ENCODE measurements at regions not wholly inside any gene's neighbourhood (a gene's known extent, or its start where the extent isn't known, plus 50 kb on each side); places are given as distances from the start of the nearest gene placed in this dataset.

GRCh38 chr18:52136532-52136931 is 203.5 kb upstream of the DCC start:
- no peak for TF ChIP-seq CTCF (IDR thresholded peaks at IDR 0.05; ENCODE audit: unreplicated experiment)
- intact Hi-C loops (cut with micrococcal nuclease; ENCODE audit: unreplicated experiment) = no loop called here
- Mint-ChIP-seq H3K4me1 (ENCODE audit: low read depth, unreplicated experiment) (no peaks in the 10 kb centered on the region), H3K9me3 (ENCODE audit: low read depth, unreplicated experiment) (peaks cover 7% of the 10 kb centered on the region), H3K27ac (ENCODE audit: unreplicated experiment) (no peak overlapping the region), H3K27me3 (ENCODE audit: unreplicated experiment) (no peaks in the 10 kb centered on the region), H3K36me3 (ENCODE audit: insufficient read depth, unreplicated experiment) (no peaks in the 10 kb centered on the region), H3K4me3 (ENCODE audit: low read depth, unreplicated experiment) (no peak overlapping the region)
- CTCF ChIA-PET = interaction anchor here (0.7 kb wide), 1 partner anchor 1261 kb away, joined by 3 read pairs; no protein-coding TSS in a partner anchor
- BruUV-seq (replicated peaks) = no TSS peak
- DNase-seq = no peak

GRCh38 chr18:52140986-52141385 is 199.0 kb upstream of the DCC start:
- no peaks in the 10 kb centered on the region for H3K4me1 Mint-ChIP-seq (ENCODE audit: low read depth, unreplicated experiment)
- BruUV-seq (replicated peaks) = no TSS peak
- H3K9me3 Mint-ChIP-seq (ENCODE audit: low read depth, unreplicated experiment) = peaks cover 10% of the 10 kb centered on the region

DNA sequence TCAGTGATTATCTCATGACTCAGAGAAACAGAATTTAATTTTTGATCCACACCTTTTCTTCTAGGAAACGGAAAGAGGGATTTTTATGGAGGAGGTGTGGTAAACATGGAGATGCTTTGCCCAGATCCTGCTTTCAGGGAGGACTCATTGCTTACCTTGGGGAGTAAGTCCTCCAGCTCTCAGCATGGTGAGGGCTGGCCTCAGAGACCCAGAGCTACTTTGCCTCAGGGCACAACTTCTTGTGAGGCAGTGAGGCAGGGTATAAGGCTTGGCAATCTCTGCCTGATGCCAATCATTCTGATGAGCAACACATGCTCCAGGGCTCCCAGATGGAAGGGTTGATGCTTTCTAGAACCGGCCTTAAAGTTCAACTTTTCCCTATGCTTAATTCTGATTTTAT is 189.9 kb upstream of the DCC start:
- Mint-ChIP-seq H3K36me3 (ENCODE audit: insufficient read depth, unreplicated experiment) (no peaks in the 10 kb centered on the region), H3K4me3 (ENCODE audit: low read depth, unreplicated experiment) (no peak overlapping the region), H3K4me1 (ENCODE audit: low read depth, unreplicated experiment) (no peaks in the 10 kb centered on the region), H3K27ac (ENCODE audit: unreplicated experiment) (no peak overlapping the region), H3K9me3 (ENCODE audit: low read depth, unreplicated experiment) (peaks cover 3% of the 10 kb centered on the region), H3K27me3 (ENCODE audit: unreplicated experiment) (no peaks in the 10 kb centered on the region)
- DNase-seq = no peak
- no TSS peak for BruUV-seq (replicated peaks)
- no peak for TF ChIP-seq CTCF (IDR thresholded peaks at IDR 0.05; ENCODE audit: unreplicated experiment)
- intact Hi-C loops (cut with micrococcal nuclease; ENCODE audit: unreplicated experiment) = no loop called here
- CTCF ChIA-PET = no interaction called here

More at GRCh38 chr18:52140986-52141385, 199.0 kb upstream of the DCC start:
- intact Hi-C loops (cut with micrococcal nuclease; ENCODE audit: unreplicated experiment) = no loop called here
- no peak for DNase-seq
- Mint-ChIP-seq H3K27ac (ENCODE audit: unreplicated experiment) (no peak overlapping the region), H3K27me3 (ENCODE audit: unreplicated experiment) (no peaks in the 10 kb centered on the region), H3K36me3 (ENCODE audit: insufficient read depth, unreplicated experiment) (no peaks in the 10 kb centered on the region), H3K4me3 (ENCODE audit: low read depth, unreplicated experiment) (no peak overlapping the region)
- CTCF ChIA-PET = no interaction called here
- no peak for TF ChIP-seq CTCF (IDR thresholded peaks at IDR 0.05; ENCODE audit: unreplicated experiment)

GRCh38 chr18:52152036-52152435 is 188.0 kb upstream of the DCC start:
- intact Hi-C loops (cut with micrococcal nuclease; ENCODE audit: unreplicated experiment) = no loop called here
- CTCF ChIA-PET = no interaction called here

More at GRCh38 chr18:52152036-52152435, 188.0 kb upstream of the DCC start:
- no peak for DNase-seq
- H3K4me3 Mint-ChIP-seq (ENCODE audit: low read depth, unreplicated experiment) = no peak overlapping the region
- H3K36me3 Mint-ChIP-seq (ENCODE audit: insufficient read depth, unreplicated experiment) = no peaks in the 10 kb centered on the region
- TF ChIP-seq CTCF (IDR thresholded peaks at IDR 0.05; ENCODE audit: unreplicated experiment) = no peak
- H3K9me3 Mint-ChIP-seq (ENCODE audit: low read depth, unreplicated experiment) = peaks cover 3% of the 10 kb centered on the region
- no peak overlapping the region for H3K27ac Mint-ChIP-seq (ENCODE audit: unreplicated experiment)
- no TSS peak for BruUV-seq (replicated peaks)
- peaks cover 10% of the 10 kb centered on the region for H3K4me1 Mint-ChIP-seq (ENCODE audit: low read depth, unreplicated experiment)
- H3K27me3 Mint-ChIP-seq (ENCODE audit: unreplicated experiment) = no peaks in the 10 kb centered on the region

Data from Calu3 (cell line).